Neutrophil (primary cell): ENCODE measurements at regions not wholly inside any gene's neighbourhood (a gene's known extent, or its start where the extent isn't known, plus 50 kb on each side); places are given as distances from the start of the nearest gene placed in this dataset.

Experiments used
- H3K27ac ChIP-seq: fragments of 200-600 bp; sonication (generic); 2 replicates; pipeline ENCODE4 v1.5.1; 2016; ENCODE audit warnings: mild to moderate bottlenecking, moderate library complexity
- H3K27me3 ChIP-seq: fragments of 200-600 bp; sonication (generic); 2 replicates; pipeline ENCODE4 v1.6.0; 2016; ENCODE audit warnings: mild to moderate bottlenecking
- H3K36me3 ChIP-seq: fragments of 200-600 bp; sonication (generic); 2 replicates; pipeline ENCODE4 v1.5.1; 2017
- H3K4me1 ChIP-seq, 2 experiments: fragments of 200-600 bp in 1 of 2; sonication (generic) in 1 of 2; 1 replicate in 1 of 2; 2 replicates in 1 of 2; pipeline versions ENCODE4 v1.5.1 to v1.6.1; 2013 to 2016; ENCODE audit warnings: low read depth in 1 of 2, low read length in 1 of 2, mild to moderate bottlenecking in 1 of 2, moderate library complexity in 1 of 2; ENCODE audit not compliant: control insufficient read depth in 1 of 2, insufficient read depth in 1 of 2
- H3K4me3 ChIP-seq, 2 experiments: fragments of 200-600 bp in 1 of 2; sonication (generic) in 1 of 2; 1 replicate in 1 of 2; 2 replicates in 1 of 2; pipeline ENCODE4 v1.5.1; 2013 to 2016; ENCODE audit warnings: low read depth in 1 of 2, low read length in 1 of 2, mild to moderate bottlenecking in 1 of 2, moderate library complexity in 1 of 2
- H3K9me3 ChIP-seq: fragments of 200-600 bp; sonication (generic); 2 replicates; pipeline ENCODE4 v1.5.1; 2016
- TF ChIP-seq, protein P1 (sequence below): fragments of 200-600 bp; sonication (generic); IDR thresholded peaks from 2 replicates; pipeline ENCODE4 v1.5.1; 2016; ENCODE audit warnings: antibody characterized with exemption

DNA sequence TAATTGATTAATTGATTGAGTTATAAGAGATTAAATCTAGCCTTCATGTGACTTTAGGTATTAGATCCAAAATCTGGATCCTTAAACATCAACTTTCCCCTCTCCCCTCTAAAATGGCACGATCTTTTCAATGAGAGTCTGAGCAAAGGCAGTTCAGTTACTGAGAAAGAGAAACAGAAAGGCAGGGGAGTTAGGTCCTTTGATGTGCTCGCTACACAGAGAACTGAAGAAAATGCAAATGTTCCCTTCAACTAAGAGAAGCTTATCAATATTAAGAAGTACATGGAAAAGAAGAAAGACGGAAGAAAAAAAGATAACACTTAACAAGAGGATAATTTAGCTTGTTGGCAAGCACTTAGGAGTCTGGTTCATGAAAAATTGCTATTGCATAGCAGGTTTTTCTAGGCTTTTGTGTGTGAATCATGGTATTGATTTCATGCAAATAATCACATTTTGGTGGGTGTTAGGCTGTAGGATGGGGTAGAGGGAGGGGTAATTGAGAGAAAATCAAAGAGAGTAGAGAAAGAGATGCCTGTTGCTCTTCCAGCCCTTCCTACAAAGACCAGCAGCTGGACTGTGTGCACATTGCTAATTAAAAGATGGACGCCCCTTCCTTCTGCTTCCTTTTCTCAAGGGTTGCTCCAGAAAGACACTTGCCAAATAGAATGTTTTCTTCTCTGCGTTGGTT, 307.6 kb upstream of the PLXNA2 start:
- no peak overlapping the region for H3K4me3 ChIP-seq
- TF ChIP-seq, protein P1, sequence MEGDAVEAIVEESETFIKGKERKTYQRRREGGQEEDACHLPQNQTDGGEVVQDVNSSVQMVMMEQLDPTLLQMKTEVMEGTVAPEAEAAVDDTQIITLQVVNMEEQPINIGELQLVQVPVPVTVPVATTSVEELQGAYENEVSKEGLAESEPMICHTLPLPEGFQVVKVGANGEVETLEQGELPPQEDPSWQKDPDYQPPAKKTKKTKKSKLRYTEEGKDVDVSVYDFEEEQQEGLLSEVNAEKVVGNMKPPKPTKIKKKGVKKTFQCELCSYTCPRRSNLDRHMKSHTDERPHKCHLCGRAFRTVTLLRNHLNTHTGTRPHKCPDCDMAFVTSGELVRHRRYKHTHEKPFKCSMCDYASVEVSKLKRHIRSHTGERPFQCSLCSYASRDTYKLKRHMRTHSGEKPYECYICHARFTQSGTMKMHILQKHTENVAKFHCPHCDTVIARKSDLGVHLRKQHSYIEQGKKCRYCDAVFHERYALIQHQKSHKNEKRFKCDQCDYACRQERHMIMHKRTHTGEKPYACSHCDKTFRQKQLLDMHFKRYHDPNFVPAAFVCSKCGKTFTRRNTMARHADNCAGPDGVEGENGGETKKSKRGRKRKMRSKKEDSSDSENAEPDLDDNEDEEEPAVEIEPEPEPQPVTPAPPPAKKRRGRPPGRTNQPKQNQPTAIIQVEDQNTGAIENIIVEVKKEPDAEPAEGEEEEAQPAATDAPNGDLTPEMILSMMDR, result no peak
- H3K36me3 ChIP-seq, result no peaks in the 10 kb centered on the region
- H3K27ac ChIP-seq, result no peak overlapping the region
- H3K27me3 ChIP-seq, result peaks cover 15% of the 10 kb centered on the region
- H3K4me1 ChIP-seq, result no peaks in the 10 kb centered on the region
- H3K9me3 ChIP-seq, result no peaks in the 10 kb centered on the region

DNA sequence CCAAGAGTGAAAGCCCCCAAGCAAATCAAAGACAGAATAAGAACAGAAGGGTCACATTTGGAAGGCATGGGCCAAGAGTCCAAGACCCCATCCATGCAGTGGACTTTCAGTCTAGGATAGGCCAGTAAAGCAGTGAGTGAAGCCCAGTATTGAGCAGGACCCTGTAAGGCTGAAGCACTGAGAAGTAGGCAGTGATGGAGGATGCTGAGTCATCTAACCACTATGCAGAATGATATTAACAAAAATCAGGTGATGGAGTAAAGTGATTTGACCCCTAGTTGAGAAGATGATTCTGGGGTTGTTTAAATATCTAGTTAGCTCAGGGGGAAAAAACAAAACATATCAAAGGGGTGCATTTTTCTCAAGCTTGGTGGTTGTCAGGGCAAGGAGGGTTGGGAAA, 308.7 kb upstream of the PLXNA2 start:
- TF ChIP-seq, protein P1, result no peak
- no peaks in the 10 kb centered on the region for H3K36me3 ChIP-seq
- no peaks in the 10 kb centered on the region for H3K4me1 ChIP-seq
- no peak overlapping the region for H3K4me3 ChIP-seq
- peaks cover 15% of the 10 kb centered on the region for H3K27me3 ChIP-seq
- no peak overlapping the region for H3K27ac ChIP-seq
- no peaks in the 10 kb centered on the region for H3K9me3 ChIP-seq

DNA sequence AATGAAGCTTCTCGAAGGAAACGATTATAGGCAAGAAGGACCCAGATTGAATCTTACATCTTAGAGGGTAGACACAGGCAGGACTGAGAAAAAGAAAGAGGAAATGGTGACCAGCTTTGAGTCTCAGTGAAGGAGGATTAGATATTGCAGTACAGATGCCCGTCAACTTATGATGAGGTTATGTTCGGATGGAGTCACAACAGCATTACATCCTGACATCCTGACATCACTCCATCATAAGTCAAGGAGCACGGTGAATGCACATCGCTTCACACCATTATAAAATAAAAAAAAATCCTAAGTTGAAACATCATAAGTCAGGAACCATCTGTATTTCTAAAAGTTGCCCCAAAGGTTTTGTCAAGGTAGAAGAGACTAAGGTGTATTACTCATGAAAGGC, 312.3 kb upstream of the PLXNA2 start:
- Histone ChIP-seq H3K9me3 (no peaks in the 10 kb centered on the region), H3K36me3 (no peaks in the 10 kb centered on the region), H3K4me3 (no peak overlapping the region), H3K4me1 (no peaks in the 10 kb centered on the region), H3K27me3 (no peaks in the 10 kb centered on the region), H3K27ac (no peak overlapping the region)
- TF ChIP-seq, protein P1, result no peak

- no peaks in the 10 kb centered on the region for H3K4me1 ChIP-seq
- H3K27ac ChIP-seq, result no peak overlapping the region
- no peak overlapping the region for H3K4me3 ChIP-seq
- no peaks in the 10 kb centered on the region for H3K9me3 ChIP-seq
- no peaks in the 10 kb centered on the region for H3K36me3 ChIP-seq
- H3K27me3 ChIP-seq, result no peaks in the 10 kb centered on the region
- TF ChIP-seq, protein P1, result no peak
Observed at GRCh38 chr1:208557046-208557722, 313.0 kb upstream of the PLXNA2 start.

DNA sequence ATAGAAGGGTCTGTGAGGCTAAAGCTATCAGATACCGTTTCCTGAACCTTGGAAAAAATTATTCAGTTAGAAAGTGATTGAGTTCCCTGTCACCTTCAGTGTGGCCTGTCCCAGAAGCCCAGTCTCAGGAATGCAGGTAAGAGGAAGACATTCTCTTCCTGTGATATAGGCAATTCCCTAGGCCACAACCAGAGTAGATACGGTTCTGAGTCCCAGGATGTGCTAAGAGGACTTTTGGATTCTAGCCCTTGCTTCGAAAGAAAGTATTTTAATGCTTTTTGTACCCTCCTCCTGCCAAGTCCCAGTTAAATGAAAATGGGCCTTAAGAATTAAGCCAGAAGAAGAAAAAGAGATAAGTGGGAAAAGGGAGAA, 313.5 kb upstream of the PLXNA2 start:
- no peaks in the 10 kb centered on the region for H3K9me3 ChIP-seq

More for the DNA sequence above, 313.5 kb upstream of the PLXNA2 start:
- TF ChIP-seq, protein P1, result no peak
- Histone ChIP-seq H3K4me1 (no peaks in the 10 kb centered on the region), H3K4me3 (no peak overlapping the region), H3K27me3 (no peaks in the 10 kb centered on the region), H3K27ac (no peak overlapping the region), H3K36me3 (no peaks in the 10 kb centered on the region)
